Forelimb muscle (tissue), 1 donor: ENCODE measurements at regions not wholly inside any gene's neighbourhood (a gene's known extent, or its start where the extent isn't known, plus 50 kb on each side); places are given as distances from the start of the nearest gene placed in this dataset.

Source experiments
- DNase-seq: peaks from one replicate; pipeline ENCODE4 v3.0.0-alpha.2; 2013; ENCODE audit warnings: low read depth

GRCh38 chr17:79246225-79247190 is 171.9 kb downstream of the ENGASE start:
- DNase-seq, result no peak

- DNase-seq, result no peak
These were observed 170.0 kb downstream of the ENGASE start for GRCh38 chr17:79244665-79245064.

DNA sequence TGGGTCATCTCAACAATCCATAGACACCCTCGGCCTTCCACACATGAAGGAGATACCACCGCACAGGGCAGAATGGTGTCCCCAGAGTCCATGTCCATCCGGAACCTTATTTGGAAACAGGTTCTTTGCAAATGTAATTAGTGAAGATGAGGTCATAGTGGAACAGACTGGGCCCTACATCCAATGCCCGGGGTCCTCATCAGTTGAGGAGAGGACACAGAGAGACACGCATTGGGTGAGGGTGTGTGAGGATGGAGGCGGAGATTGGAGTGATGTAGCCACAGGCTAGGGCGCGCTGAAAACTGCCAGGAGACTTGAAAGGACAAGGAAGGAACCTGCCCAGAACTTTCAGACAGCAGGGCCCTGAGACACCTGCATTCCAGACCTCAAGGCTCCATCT is 169.4 kb downstream of the ENGASE start:
- no peak for DNase-seq

- DNase-seq, result no peak
These were observed 169.0 kb downstream of the ENGASE start for GRCh38 chr17:79243603-79243990.

DNA sequence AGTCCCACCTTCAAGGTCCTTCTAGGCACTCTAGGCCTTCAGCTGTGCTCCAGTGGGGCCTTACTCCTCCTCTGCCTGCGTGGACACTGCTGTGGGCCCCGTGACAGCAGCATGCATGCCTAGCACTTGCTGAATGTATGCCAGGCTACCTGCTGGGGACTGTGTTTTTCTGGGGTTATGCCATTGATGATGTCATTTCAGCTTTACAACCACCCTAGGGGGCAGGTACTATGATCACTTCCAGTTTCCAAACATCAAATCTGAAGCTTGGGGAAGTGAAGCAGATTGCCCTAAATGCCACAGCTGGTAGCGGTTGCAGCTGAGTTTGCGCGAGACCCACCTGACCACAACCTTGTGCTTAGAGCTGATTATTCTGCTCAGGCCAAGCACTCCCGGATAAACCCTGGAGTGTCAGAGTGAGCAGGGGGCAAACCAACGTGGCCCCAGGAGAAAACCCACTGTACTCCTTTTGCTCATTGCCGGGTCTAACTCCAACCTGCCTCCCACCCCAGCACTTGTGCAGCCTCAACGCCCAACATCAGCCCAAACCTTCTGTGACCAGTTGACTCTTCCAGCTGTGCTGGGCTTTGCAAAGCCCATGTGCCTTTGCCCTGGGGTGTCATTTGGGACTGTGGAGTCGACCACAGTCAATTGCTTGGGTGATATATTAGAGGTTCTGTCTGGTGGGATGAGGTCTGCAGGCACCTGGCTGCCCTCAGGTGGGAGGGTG is 168.4 kb downstream of the ENGASE start:
- DNase-seq, result no peak

DNA sequence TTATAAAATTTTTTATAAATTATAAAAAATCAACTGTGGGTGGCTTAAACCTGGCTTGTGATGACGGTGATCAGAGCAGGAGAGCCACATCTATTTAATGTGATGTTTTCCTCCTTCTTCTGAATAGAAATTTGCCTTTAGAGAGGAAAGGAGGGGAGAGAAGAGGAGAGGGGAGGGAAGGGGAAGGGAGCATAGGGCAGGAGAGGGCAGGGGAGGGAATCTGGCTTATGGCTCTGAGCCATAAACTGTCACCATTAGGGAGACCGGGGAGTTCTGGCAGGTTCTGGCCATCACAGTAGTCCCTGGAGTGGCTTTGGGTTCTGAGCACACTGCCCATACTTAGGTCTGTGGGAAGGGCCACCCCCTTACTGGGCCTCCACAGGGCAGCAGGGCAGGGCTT is 167.8 kb downstream of the ENGASE start:
- no peak for DNase-seq

GRCh38 chr17:79241616-79242015 is 167.0 kb downstream of the ENGASE start:
- no peak for DNase-seq

- no peak for DNase-seq
These were observed 164.6 kb downstream of the ENGASE start for GRCh38 chr17:79239205-79239604.

GRCh38 chr17:79237448-79238053 is 162.9 kb downstream of the ENGASE start:
- DNase-seq, result no peak

DNA sequence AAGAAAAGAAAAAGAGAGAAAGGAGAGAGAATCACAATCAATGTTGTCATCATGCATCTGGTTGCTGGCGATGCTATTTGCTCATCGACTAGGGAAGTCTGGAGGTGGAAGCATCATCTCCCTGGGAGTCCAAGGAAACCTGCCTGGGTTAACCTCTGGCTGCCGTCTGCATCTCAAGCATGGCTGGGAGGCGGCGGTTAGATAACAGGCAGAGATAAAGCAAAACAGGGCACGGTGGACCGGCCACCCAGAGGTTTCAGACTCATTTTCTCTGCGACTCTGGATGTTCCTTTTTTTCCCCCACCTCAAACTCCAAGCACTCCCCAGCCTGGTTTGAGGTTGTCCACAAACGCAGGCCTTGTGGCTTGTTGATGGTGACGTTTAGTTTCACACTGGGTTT is 161.2 kb downstream of the ENGASE start:
- no peak for DNase-seq

GRCh38 chr17:79233916-79234551 is 159.4 kb downstream of the ENGASE start:
- DNase-seq, result no peak

GRCh38 chr17:79232957-79233356 is 158.3 kb downstream of the ENGASE start:
- DNase-seq, result no peak

DNA sequence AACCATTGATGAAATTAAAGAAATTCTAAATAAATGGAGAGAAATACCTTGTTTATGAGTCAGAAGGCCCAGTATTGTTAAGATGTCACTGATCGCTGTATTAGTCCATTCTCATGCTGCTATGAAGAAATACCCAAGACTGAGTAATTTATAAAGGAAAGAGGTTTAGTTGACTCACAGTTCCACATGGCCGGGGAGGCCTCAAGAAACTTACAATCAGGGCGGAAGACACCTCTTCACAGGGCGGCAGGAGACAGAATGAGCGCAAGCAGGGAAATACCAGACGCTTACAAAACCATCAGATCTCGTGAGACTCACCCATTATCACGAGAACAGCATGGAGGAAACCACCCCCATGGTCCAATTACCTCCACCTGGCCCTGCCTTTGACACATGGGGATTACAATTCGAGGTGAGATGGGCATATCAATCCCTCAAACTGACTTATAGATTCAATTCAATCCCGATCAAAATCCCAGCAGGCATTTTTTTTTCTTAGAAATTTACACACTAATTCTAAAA is 157.2 kb downstream of the ENGASE start:
- no peak for DNase-seq

DNA sequence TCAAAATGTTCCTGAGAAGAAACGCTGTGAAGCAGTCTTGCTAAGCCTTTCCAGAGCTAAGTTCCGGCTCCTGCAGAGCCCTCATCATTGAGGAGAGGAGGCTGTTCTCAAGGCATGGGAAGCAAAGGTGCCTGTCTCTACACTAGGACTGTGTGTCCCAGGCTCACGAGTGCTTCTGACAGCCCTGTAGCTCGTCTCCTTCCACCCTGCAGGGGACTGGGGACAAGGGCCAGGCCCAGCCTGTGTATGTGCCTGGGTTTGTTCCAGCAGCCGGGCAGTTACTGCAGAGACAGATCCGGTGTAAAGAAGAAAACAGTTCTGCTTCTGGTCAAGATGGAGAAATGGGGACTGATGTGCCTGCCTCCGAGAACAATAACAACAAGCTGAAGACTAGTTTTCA is 156.0 kb downstream of the ENGASE start:
- DNase-seq, result no peak

DNA sequence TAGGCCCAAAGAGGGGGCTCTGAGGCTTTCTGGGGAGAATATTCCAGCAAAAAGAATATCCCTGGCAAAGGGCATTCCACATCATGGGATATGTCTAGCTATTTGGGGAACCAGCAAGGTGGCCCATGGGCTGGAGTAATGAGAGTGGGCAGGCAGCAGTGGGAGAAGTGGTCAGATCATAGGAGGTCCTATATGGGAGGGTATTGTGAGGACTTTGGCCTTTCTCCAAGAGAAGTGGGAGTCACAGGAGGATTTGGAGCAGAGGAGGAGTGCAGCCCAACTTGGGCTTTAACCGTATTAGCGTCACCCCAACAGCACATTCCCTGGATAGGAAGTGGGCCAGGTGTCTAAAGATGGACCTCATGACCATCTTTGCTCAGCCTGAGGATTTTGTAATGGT is 151.4 kb downstream of the ENGASE start:
- no peak for DNase-seq

DNA sequence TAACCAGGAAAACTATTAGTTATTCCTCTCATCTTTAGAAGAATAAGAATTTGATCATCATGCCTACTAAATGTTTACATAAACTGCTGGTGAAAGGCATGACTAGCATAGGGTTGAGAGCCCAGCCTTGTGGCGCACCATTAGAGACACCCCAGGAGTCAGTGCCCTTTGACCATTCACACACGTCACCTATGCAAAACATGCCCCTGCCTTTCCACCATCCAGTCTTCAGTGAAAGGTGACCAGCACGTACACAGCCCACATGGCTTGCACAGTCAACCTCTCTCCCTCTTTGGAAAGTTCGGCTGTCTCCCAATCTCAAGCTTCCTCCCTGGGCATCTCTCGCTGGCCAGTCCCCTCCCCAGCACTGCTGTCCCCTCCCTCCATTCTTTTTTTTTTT is 150.3 kb downstream of the ENGASE start:
- no peak for DNase-seq

- DNase-seq, result no peak
These were observed 149.9 kb downstream of the ENGASE start for GRCh38 chr17:79224476-79224875.

DNA sequence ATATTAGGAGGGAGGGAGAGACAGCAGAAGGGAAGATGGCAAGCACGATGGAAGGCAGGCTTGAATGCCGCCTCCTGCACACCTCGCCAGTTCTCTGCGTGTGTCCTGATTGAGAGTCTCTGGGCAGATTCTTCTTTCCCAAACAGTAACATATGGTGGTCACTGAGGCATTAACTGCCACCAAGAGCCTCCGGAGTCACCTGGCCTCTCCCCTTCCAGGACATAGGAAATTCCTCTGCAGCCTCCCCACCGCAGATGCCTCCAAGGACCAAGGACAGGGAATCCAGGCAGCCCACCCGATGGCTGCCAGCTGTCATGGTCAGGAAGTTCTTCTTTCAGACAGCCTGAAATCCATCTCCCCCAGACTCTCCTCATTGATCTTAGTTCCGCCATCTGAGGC is 149.3 kb downstream of the ENGASE start:
- DNase-seq, result no peak

GRCh38 chr17:79223471-79223870 is 148.8 kb downstream of the ENGASE start:
- no peak for DNase-seq

DNA sequence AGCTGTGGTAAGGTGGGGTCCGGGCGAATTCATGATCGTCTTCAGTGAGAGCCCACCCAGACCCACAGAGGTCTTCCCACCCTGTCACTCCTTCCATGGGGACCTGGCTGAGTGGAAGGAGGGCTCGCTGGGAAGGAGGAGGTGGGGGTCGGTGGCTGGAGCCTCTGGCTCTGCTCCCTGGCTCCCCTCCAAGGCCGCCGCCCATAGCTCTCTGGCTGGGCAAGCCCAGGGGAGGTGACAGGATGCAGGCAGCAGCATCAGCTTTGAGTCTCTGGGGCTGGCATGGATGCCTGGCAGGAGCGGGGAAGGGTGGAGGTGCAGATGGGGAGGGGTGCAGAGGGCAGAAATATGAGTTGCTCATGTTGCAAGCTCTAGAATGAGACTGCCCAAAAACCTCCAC is 147.0 kb downstream of the ENGASE start:
- no peak for DNase-seq

- DNase-seq, result no peak
These were observed 146.2 kb downstream of the ENGASE start for GRCh38 chr17:79220713-79221291.
